ENCODE measurements at regions not wholly inside any gene's neighbourhood (a gene's known extent, or its start where the extent isn't known, plus 50 kb on each side); places are given as distances from the start of the nearest gene placed in this dataset.

GRCh38 chr4:167456619-167457018, 222.3 kb upstream of the SPOCK3 start:
- no peak overlapping the region for H3K27ac ChIP-seq (ENCODE audit: low read depth, low read length)
- no peaks in the 10 kb centered on the region for H3K9me3 ChIP-seq (ENCODE audit: control insufficient read depth in 5 of 5, low read length in 5 of 5)
- H3K4me1 ChIP-seq (ENCODE audit: control insufficient read depth in 5 of 5, insufficient read depth in 5 of 5, low read length in 5 of 5), result no peaks in the 10 kb centered on the region
- no peaks in the 10 kb centered on the region for H3K36me3 ChIP-seq (ENCODE audit: control insufficient read depth in 5 of 5, insufficient read depth in 5 of 5, low read length in 5 of 5)
- H3K27me3 ChIP-seq (ENCODE audit: control insufficient read depth in 5 of 5, insufficient read depth in 4 of 5, low read length in 5 of 5), result no peaks in the 10 kb centered on the region
- no peak overlapping the region for H3K9ac ChIP-seq (ENCODE audit: low read length in 5 of 5)
- no peak overlapping the region for H3K4me3 ChIP-seq (ENCODE audit: low read depth in 1 of 5, low read length in 5 of 5)

GRCh38 chr4:167469436-167469835, 235.1 kb upstream of the SPOCK3 start:
- no peaks in the 10 kb centered on the region for H3K4me1 ChIP-seq (ENCODE audit: control insufficient read depth in 5 of 5, insufficient read depth in 5 of 5, low read length in 5 of 5)
- no peak overlapping the region for H3K27ac ChIP-seq (ENCODE audit: low read depth, low read length)
- no peaks in the 10 kb centered on the region for H3K27me3 ChIP-seq (ENCODE audit: control insufficient read depth in 5 of 5, insufficient read depth in 4 of 5, low read length in 5 of 5)
- no peaks in the 10 kb centered on the region for H3K9me3 ChIP-seq (ENCODE audit: control insufficient read depth in 5 of 5, low read length in 5 of 5)
- H3K9ac ChIP-seq (ENCODE audit: low read length in 5 of 5), result no peak overlapping the region
- H3K4me3 ChIP-seq (ENCODE audit: low read depth in 1 of 5, low read length in 5 of 5), result no peak overlapping the region
- no peaks in the 10 kb centered on the region for H3K36me3 ChIP-seq (ENCODE audit: control insufficient read depth in 5 of 5, insufficient read depth in 5 of 5, low read length in 5 of 5)

DNA sequence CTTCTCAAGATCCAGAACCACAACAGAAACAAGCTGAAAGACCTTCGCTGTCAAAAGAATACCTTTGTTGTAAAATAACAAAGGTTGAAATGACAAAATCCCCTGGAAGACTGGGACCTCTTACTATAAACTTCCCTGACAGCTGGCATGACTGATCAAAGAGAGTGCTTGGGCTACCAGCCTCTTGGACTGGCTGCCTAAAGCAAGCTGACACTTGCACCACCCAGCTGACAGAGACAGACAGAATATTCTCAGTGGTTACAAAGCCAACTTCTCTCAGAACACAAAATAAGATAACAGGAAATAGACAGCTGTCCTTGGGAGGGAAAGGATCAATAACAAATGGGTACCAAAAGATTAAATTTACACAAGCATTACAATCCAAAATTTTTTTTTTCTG, 241.7 kb upstream of the SPOCK3 start:
- Histone ChIP-seq H3K36me3 (ENCODE audit: control insufficient read depth in 5 of 5, insufficient read depth in 5 of 5, low read length in 5 of 5) (no peaks in the 10 kb centered on the region), H3K27me3 (ENCODE audit: control insufficient read depth in 5 of 5, insufficient read depth in 4 of 5, low read length in 5 of 5) (no peaks in the 10 kb centered on the region), H3K27ac (ENCODE audit: low read depth, low read length) (no peak overlapping the region), H3K4me3 (ENCODE audit: low read depth in 1 of 5, low read length in 5 of 5) (no peak overlapping the region), H3K9me3 (ENCODE audit: control insufficient read depth in 5 of 5, low read length in 5 of 5) (no peaks in the 10 kb centered on the region), H3K4me1 (ENCODE audit: control insufficient read depth in 5 of 5, insufficient read depth in 5 of 5, low read length in 5 of 5) (no peaks in the 10 kb centered on the region), H3K9ac (ENCODE audit: low read length in 5 of 5) (no peak overlapping the region)

DNA sequence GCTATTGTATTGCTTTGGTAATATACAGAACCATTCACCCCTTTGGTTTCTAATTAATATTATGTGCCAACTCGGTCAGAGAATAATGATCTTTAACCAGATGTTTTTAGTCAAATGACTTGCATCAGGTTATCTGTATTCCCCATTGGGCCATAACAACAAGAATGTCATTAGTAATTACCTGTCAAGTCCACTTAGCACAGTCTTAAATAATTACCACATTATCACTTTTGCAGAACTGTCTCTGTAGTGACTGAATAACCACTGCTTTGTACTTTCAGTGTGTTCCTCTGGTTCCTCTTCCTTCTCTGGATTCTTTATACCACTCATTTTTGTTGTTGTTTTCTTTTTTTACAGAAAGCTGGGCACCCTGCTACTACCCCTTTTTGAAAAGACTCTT, 257.7 kb upstream of the SPOCK3 start:
- no peak overlapping the region for H3K4me3 ChIP-seq (ENCODE audit: low read depth in 1 of 5, low read length in 5 of 5)
- no peaks in the 10 kb centered on the region for H3K4me1 ChIP-seq (ENCODE audit: control insufficient read depth in 5 of 5, insufficient read depth in 5 of 5, low read length in 5 of 5)
- no peaks in the 10 kb centered on the region for H3K27me3 ChIP-seq (ENCODE audit: control insufficient read depth in 5 of 5, insufficient read depth in 4 of 5, low read length in 5 of 5)
- H3K27ac ChIP-seq (ENCODE audit: low read depth, low read length), result no peak overlapping the region
- H3K36me3 ChIP-seq (ENCODE audit: control insufficient read depth in 5 of 5, insufficient read depth in 5 of 5, low read length in 5 of 5), result no peaks in the 10 kb centered on the region
- peaks cover 0 to 10% (median 2%) of the 10 kb centered on the region in 5 donors for H3K9me3 ChIP-seq (ENCODE audit: control insufficient read depth in 5 of 5, low read length in 5 of 5)
- no peak overlapping the region for H3K9ac ChIP-seq (ENCODE audit: low read length in 5 of 5)

DNA sequence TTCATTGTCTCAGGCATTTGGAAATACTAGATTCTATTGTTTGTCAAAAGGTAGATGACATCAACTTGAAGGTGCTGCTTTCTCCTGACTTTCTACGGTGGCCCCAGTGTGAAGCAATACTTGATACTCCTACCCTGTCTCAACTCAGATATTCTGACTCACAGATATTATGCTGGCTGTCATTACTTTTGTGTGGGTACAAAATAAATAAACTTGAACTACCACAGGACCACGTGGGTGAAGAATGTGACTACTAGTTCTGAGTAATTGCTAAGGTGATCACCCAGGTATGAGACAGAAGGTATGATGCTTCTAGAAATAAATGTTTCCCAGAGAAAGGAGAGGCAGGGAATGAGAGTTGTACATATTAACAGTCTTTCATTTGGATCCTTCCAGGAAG, 275.3 kb upstream of the SPOCK3 start:
- no peak overlapping the region for H3K27ac ChIP-seq (ENCODE audit: low read depth, low read length)
- H3K4me1 ChIP-seq (ENCODE audit: control insufficient read depth in 5 of 5, insufficient read depth in 5 of 5, low read length in 5 of 5), result no peaks in the 10 kb centered on the region
- no peak overlapping the region for H3K9ac ChIP-seq (ENCODE audit: low read length in 5 of 5)
- H3K36me3 ChIP-seq (ENCODE audit: control insufficient read depth in 5 of 5, insufficient read depth in 5 of 5, low read length in 5 of 5), result no peaks in the 10 kb centered on the region
- H3K9me3 ChIP-seq (ENCODE audit: control insufficient read depth in 5 of 5, low read length in 5 of 5), result peaks cover 0 to 13% (median 0%) of the 10 kb centered on the region in 5 donors
- no peaks in the 10 kb centered on the region for H3K27me3 ChIP-seq (ENCODE audit: control insufficient read depth in 5 of 5, insufficient read depth in 4 of 5, low read length in 5 of 5)
- no peak overlapping the region for H3K4me3 ChIP-seq (ENCODE audit: low read depth in 1 of 5, low read length in 5 of 5)

GRCh38 chr4:167524091-167524490, 289.8 kb upstream of the SPOCK3 start:
- no peaks in the 10 kb centered on the region for H3K27me3 ChIP-seq (ENCODE audit: control insufficient read depth in 5 of 5, insufficient read depth in 4 of 5, low read length in 5 of 5)
- H3K9ac ChIP-seq (ENCODE audit: low read length in 5 of 5), result no peak overlapping the region
- no peaks in the 10 kb centered on the region for H3K36me3 ChIP-seq (ENCODE audit: control insufficient read depth in 5 of 5, insufficient read depth in 5 of 5, low read length in 5 of 5)
- H3K27ac ChIP-seq (ENCODE audit: low read depth, low read length), result no peak overlapping the region
- peaks cover 0 to 2% (median 0%) of the 10 kb centered on the region in 5 donors for H3K9me3 ChIP-seq (ENCODE audit: control insufficient read depth in 5 of 5, low read length in 5 of 5)
- H3K4me3 ChIP-seq (ENCODE audit: low read depth in 1 of 5, low read length in 5 of 5), result no peak overlapping the region
- H3K4me1 ChIP-seq (ENCODE audit: control insufficient read depth in 5 of 5, insufficient read depth in 5 of 5, low read length in 5 of 5), result no peaks in the 10 kb centered on the region

DNA sequence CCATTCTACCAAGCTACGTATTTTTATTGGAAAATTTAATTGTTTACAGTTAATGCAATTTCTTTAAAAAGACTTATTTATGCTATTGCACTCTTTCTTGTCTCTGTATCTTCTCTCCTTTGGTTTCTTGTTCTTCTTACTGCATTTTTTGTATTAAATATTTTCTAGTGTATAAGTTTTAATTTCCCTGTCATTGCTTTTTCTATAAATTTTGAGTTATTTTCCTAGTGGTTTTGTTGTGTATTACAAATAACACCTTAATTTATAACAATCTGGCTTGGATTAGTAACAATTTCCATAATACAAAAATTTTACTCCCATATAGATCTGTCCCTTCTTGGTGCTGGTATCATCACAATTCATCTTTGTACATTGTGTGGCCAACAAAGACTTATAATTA, 303.5 kb upstream of the SPOCK3 start:
- no peak overlapping the region for H3K27ac ChIP-seq (ENCODE audit: low read depth, low read length)
- no peaks in the 10 kb centered on the region for H3K36me3 ChIP-seq (ENCODE audit: control insufficient read depth in 5 of 5, insufficient read depth in 5 of 5, low read length in 5 of 5)
- no peaks in the 10 kb centered on the region for H3K4me1 ChIP-seq (ENCODE audit: control insufficient read depth in 5 of 5, insufficient read depth in 5 of 5, low read length in 5 of 5)
- no peak overlapping the region for H3K9ac ChIP-seq (ENCODE audit: low read length in 5 of 5)
- H3K4me3 ChIP-seq (ENCODE audit: low read depth in 1 of 5, low read length in 5 of 5), result no peak overlapping the region
- no peaks in the 10 kb centered on the region for H3K27me3 ChIP-seq (ENCODE audit: control insufficient read depth in 5 of 5, insufficient read depth in 4 of 5, low read length in 5 of 5)
- peaks cover 0 to 4% (median 2%) of the 10 kb centered on the region in 5 donors for H3K9me3 ChIP-seq (ENCODE audit: control insufficient read depth in 5 of 5, low read length in 5 of 5)

- Histone ChIP-seq H3K4me3 (ENCODE audit: low read depth in 1 of 5, low read length in 5 of 5) (no peak overlapping the region), H3K9ac (ENCODE audit: low read length in 5 of 5) (no peak overlapping the region)
Observed at GRCh38 chr4:167541286-167541685, 307.0 kb upstream of the SPOCK3 start.

GRCh38 chr4:167544391-167544790, 310.1 kb upstream of the SPOCK3 start:
- Histone ChIP-seq H3K4me3 (ENCODE audit: low read depth in 1 of 5, low read length in 5 of 5) (no peak overlapping the region), H3K36me3 (ENCODE audit: control insufficient read depth in 5 of 5, insufficient read depth in 5 of 5, low read length in 5 of 5) (no peaks in the 10 kb centered on the region), H3K27me3 (ENCODE audit: control insufficient read depth in 5 of 5, insufficient read depth in 4 of 5, low read length in 5 of 5) (no peaks in the 10 kb centered on the region), H3K9ac (ENCODE audit: low read length in 5 of 5) (no peak overlapping the region), H3K27ac (ENCODE audit: low read depth, low read length) (no peak overlapping the region), H3K4me1 (ENCODE audit: control insufficient read depth in 5 of 5, insufficient read depth in 5 of 5, low read length in 5 of 5) (no peaks in the 10 kb centered on the region), H3K9me3 (ENCODE audit: control insufficient read depth in 5 of 5, low read length in 5 of 5) (peaks cover 0 to 12% (median 0%) of the 10 kb centered on the region in 5 donors)

More at GRCh38 chr4:167541286-167541685, 307.0 kb upstream of the SPOCK3 start:
- no peaks in the 10 kb centered on the region for H3K4me1 ChIP-seq (ENCODE audit: control insufficient read depth in 5 of 5, insufficient read depth in 5 of 5, low read length in 5 of 5)
- no peaks in the 10 kb centered on the region for H3K27me3 ChIP-seq (ENCODE audit: control insufficient read depth in 5 of 5, insufficient read depth in 4 of 5, low read length in 5 of 5)
- peaks cover 0 to 7% (median 0%) of the 10 kb centered on the region in 5 donors for H3K9me3 ChIP-seq (ENCODE audit: control insufficient read depth in 5 of 5, low read length in 5 of 5)
- no peak overlapping the region for H3K27ac ChIP-seq (ENCODE audit: low read depth, low read length)
- no peaks in the 10 kb centered on the region for H3K36me3 ChIP-seq (ENCODE audit: control insufficient read depth in 5 of 5, insufficient read depth in 5 of 5, low read length in 5 of 5)

- H3K27me3 ChIP-seq (ENCODE audit: control insufficient read depth in 5 of 5, insufficient read depth in 4 of 5, low read length in 5 of 5), result no peaks in the 10 kb centered on the region
Observed at GRCh38 chr4:167550021-167550420, 315.7 kb upstream of the SPOCK3 start.

More at GRCh38 chr4:167550021-167550420, 315.7 kb upstream of the SPOCK3 start:
- Histone ChIP-seq H3K4me3 (ENCODE audit: low read depth in 1 of 5, low read length in 5 of 5) (no peak overlapping the region), H3K9me3 (ENCODE audit: control insufficient read depth in 5 of 5, low read length in 5 of 5) (peaks cover 0 to 7% (median 0%) of the 10 kb centered on the region in 5 donors), H3K36me3 (ENCODE audit: control insufficient read depth in 5 of 5, insufficient read depth in 5 of 5, low read length in 5 of 5) (no peaks in the 10 kb centered on the region), H3K9ac (ENCODE audit: low read length in 5 of 5) (no peak overlapping the region), H3K4me1 (ENCODE audit: control insufficient read depth in 5 of 5, insufficient read depth in 5 of 5, low read length in 5 of 5) (no peaks in the 10 kb centered on the region), H3K27ac (ENCODE audit: low read depth, low read length) (no peak overlapping the region)

Measured in subcutaneous abdominal adipose tissue (tissue), 5 donors.